PC-3 (cell line): ENCODE measurements at regions not wholly inside any gene's neighbourhood (a gene's known extent, or its start where the extent isn't known, plus 50 kb on each side); places are given as distances from the start of the nearest gene placed in this dataset.
A peak's percentile ranks its signal among the peaks of the same experiment; 100 is the strongest.

Source experiments
- ATAC-seq: fragments of 200-7000 bp; cut with Tn5 transposase; 2 replicates; pipeline ENCODE4 v1.9.1; 2020; ENCODE audit warnings: mild to moderate bottlenecking, moderate library complexity
- BruUV-seq: library from RNA; stranded (reverse); fragments of 400-500 nt; replicated peaks from 2 replicates; lab custom pipeline; 2021; lab: Mats Ljungman, UMichigan
- CTCF ChIA-PET: fragments of 300-600 bp; sonication (Branson Sonifier 250); formaldehyde crosslinking; loops from one replicate; lab custom pipeline; 2022; ENCODE audit warnings: antibody characterized with exemption; lab: Charles Lee
- POLR2A ChIA-PET: fragments of 300-600 bp; sonication (Branson Sonifier 250); formaldehyde crosslinking; loops from one replicate; lab custom pipeline; 2022; ENCODE audit warnings: antibody characterized with exemption; ENCODE audit not compliant: unreplicated experiment; lab: Charles Lee
- DNase-seq: peaks from one replicate; pipeline ENCODE4 v3.0.0-alpha.2; 2015
- H2AFZ ChIP-seq: fragments of 300-600 bp; sonication (generic); 2 replicates; pipeline ENCODE4 v1.6.0; 2016; ENCODE audit warnings: antibody characterized with exemption, low read length
- H3F3A ChIP-seq: fragments of 300-600 bp; sonication (generic); one replicate; pipeline ENCODE4 v1.6.0; 2017; ENCODE audit warnings: antibody characterized with exemption, low read length, control low read depth, mild to moderate bottlenecking; ENCODE audit not compliant: unreplicated experiment
- H3K27ac ChIP-seq: fragments of 300-600 bp; sonication (generic); 2 replicates; pipeline ENCODE4 v1.5.1; 2016; ENCODE audit warnings: mild to moderate bottlenecking, low read length
- H3K27me3 ChIP-seq: fragments of 300-600 bp; sonication (generic); 2 replicates; pipeline ENCODE4 v1.6.1; 2016; ENCODE audit warnings: low read length, mixed read lengths
- H3K36me3 ChIP-seq: fragments of 300-600 bp; sonication (generic); 2 replicates; pipeline ENCODE4 v1.6.1; 2016; ENCODE audit warnings: low read depth, mixed run types, low read length, mixed read lengths
- H3K4me1 ChIP-seq: fragments of 300-600 bp; sonication (generic); 2 replicates; pipeline ENCODE4 v1.5.1; 2016; ENCODE audit warnings: low read length; ENCODE audit not compliant: insufficient read depth
- H3K4me2 ChIP-seq: fragments of 300-600 bp; sonication (generic); 2 replicates; pipeline ENCODE4 v1.6.0; 2016; ENCODE audit warnings: low read length
- H3K4me3 ChIP-seq: fragments of 300-600 bp; sonication (generic); 2 replicates; pipeline ENCODE4 v1.5.1; 2016; ENCODE audit warnings: mild to moderate bottlenecking, low read length, mixed read lengths
- H3K79me2 ChIP-seq: fragments of 300-600 bp; sonication (generic); 2 replicates; pipeline ENCODE4 v1.6.1; 2017; ENCODE audit warnings: low read length, mixed read lengths
- H3K9ac ChIP-seq: fragments of 300-600 bp; sonication (generic); 2 replicates; pipeline ENCODE4 v1.6.0; 2016; ENCODE audit warnings: mild to moderate bottlenecking, low read length
- H3K9me2 ChIP-seq: fragments of 300-600 bp; sonication (generic); replicated peaks from 2 replicates; pipeline ENCODE4 v1.6.1; 2016; ENCODE audit warnings: mixed run types, low read length, mixed read lengths
- H3K9me3 ChIP-seq: fragments of 300-600 bp; sonication (generic); 2 replicates; pipeline ENCODE4 v1.6.1; 2016; ENCODE audit warnings: low read length, mixed read lengths
- H4K20me1 ChIP-seq: fragments of 300-600 bp; sonication (generic); 2 replicates; pipeline ENCODE4 v1.6.1; 2016; ENCODE audit warnings: low read length, mixed read lengths
- EZH2 ChIP-seq: fragments of 300-600 bp; sonication (generic); IDR thresholded peaks from one replicate; pipeline ENCODE4 v1.6.1; 2017; ENCODE audit warnings: antibody characterized with exemption, mild to moderate bottlenecking, low read length; ENCODE audit not compliant: unreplicated experiment
- EZH2phosphoT487 ChIP-seq: fragments of 300-600 bp; sonication (generic); IDR thresholded peaks from 2 replicates; pipeline ENCODE4 v1.6.1; 2018; ENCODE audit warnings: mild to moderate bottlenecking, antibody characterized with exemption, low read length, borderline replicate concordance
- intact Hi-C: fragments of 100-400 bp; cut with micrococcal nuclease; formaldehyde crosslinking; loops from 2 replicates; pipeline ENCODE4 v1.9.0; 2023
- TF ChIP-seq, protein P1 (sequence below): fragments of 300-600 bp; sonication (generic); conservative IDR thresholded peaks from 2 replicates; pipeline ENCODE4 v1.5.1; 2017; ENCODE audit warnings: antibody characterized with exemption, low read depth, mild to moderate bottlenecking, low read length

DNA sequence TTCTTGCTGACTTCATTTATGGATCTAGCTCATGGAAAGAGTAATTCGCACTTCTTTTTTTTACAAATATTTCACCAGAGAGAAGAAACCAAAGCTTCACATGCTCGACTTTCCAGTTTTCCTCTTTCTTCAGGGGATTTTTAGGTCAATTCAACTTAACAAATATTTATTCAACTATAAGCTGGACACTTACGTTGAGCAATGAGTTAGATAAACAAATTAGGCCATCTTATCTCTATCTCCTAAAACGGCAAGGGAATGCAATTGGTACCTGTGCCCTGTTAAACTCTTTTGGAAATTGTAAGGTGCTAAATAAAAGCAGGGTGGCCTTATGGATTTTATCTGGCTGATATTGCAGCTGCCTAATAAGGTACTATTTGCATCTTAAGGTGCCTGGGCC is 145.1 kb upstream of the RAI14 start:
- ChIA-PET CTCF (no interaction called here), POLR2A (no interaction called here)
- no peaks in the 10 kb centered on the region for H3K79me2 ChIP-seq
- ATAC-seq (no peak), DNase-seq (no peak)
- BruUV-seq, result no TSS peak
- H2AFZ ChIP-seq, result no peak overlapping the region
- no peaks in the 10 kb centered on the region for H3K9me2 ChIP-seq
- H4K20me1 ChIP-seq, result no peaks in the 10 kb centered on the region
- H3K4me3 ChIP-seq, result no peak overlapping the region
- no peak overlapping the region for H3K27ac ChIP-seq
- H3K9ac ChIP-seq, result no peak overlapping the region
- H3F3A ChIP-seq, result no peaks in the 10 kb centered on the region
- 0 out of 2 replicates have a peak, but pooled peaks cover 3% of the 10 kb centered on the region for H3K4me1 ChIP-seq
- H3K36me3 ChIP-seq, result no peaks in the 10 kb centered on the region
- H3K9me3 ChIP-seq, result no peaks in the 10 kb centered on the region
- no peaks in the 10 kb centered on the region for H3K27me3 ChIP-seq
- TF ChIP-seq EZH2 (no peak), EZH2phosphoT487 (no peak)
- intact Hi-C loops, result no loop called here
- no peak overlapping the region for H3K4me2 ChIP-seq

DNA sequence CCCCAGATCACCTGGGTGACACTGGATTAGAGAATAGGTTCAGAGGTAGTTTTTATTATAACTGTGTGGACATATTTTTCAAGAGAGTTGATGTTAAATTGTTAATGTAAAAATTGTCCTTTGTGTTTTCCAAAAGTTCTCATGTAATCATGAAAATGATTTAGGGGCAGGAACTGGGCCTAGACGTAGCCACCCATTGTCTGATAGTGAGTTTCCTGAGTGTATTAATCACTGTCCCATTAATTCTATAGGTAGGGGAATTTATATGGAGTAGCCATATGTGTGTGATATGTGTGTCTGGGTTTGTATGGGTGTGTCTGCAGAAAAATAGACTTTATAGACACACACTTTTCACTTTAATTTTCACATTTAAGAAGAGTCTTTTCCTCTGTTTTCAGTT is 144.6 kb upstream of the RAI14 start:
- Histone ChIP-seq H2AFZ (no peak overlapping the region), H3K27ac (no peak overlapping the region), H4K20me1 (no peaks in the 10 kb centered on the region), H3K4me2 (no peak overlapping the region), H3K4me3 (no peak overlapping the region), H3K27me3 (no peaks in the 10 kb centered on the region), H3K4me1 (0 out of 2 replicates have a peak, but pooled peaks cover 3% of the 10 kb centered on the region), H3K36me3 (no peaks in the 10 kb centered on the region), H3F3A (no peaks in the 10 kb centered on the region), H3K9ac (no peak overlapping the region), H3K9me2 (no peaks in the 10 kb centered on the region), H3K79me2 (no peaks in the 10 kb centered on the region), H3K9me3 (no peaks in the 10 kb centered on the region)
- DNase-seq, result no peak
- CTCF ChIA-PET, result no interaction called here
- TF ChIP-seq, protein P1, sequence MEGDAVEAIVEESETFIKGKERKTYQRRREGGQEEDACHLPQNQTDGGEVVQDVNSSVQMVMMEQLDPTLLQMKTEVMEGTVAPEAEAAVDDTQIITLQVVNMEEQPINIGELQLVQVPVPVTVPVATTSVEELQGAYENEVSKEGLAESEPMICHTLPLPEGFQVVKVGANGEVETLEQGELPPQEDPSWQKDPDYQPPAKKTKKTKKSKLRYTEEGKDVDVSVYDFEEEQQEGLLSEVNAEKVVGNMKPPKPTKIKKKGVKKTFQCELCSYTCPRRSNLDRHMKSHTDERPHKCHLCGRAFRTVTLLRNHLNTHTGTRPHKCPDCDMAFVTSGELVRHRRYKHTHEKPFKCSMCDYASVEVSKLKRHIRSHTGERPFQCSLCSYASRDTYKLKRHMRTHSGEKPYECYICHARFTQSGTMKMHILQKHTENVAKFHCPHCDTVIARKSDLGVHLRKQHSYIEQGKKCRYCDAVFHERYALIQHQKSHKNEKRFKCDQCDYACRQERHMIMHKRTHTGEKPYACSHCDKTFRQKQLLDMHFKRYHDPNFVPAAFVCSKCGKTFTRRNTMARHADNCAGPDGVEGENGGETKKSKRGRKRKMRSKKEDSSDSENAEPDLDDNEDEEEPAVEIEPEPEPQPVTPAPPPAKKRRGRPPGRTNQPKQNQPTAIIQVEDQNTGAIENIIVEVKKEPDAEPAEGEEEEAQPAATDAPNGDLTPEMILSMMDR, result no peak
- TF ChIP-seq EZH2phosphoT487, result no peak
- no peak for TF ChIP-seq EZH2
- BruUV-seq, result no TSS peak
- ATAC-seq, result no peak
- intact Hi-C loops, result no loop called here
- POLR2A ChIA-PET, result no interaction called here

DNA sequence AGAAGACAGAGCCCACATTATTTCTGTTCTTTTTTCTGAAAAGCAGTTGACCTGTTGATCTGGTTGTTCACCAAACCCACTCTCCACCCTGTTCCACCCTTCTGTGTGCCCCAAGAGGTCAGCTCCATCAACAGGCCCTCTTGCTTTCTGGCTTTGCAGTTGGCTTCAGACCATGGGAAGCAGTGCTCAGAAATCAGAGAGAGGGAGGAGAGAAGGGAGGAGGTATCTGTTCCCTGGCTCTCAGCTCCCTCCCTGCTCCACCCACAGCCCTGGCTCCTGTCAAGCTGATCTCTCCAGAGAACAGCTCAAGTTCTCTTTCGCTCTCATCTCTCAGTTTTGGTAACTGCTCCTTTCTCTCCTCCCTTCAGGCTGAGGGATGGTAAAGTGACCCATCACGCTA is 144.2 kb upstream of the RAI14 start:
- H3K27ac ChIP-seq, result no peak overlapping the region
- H3K9ac ChIP-seq, result no peak overlapping the region
- no peaks in the 10 kb centered on the region for H3K79me2 ChIP-seq
- no peaks in the 10 kb centered on the region for H3K36me3 ChIP-seq
- no peak overlapping the region for H3K4me3 ChIP-seq
- ATAC-seq (peak; percentile 42), DNase-seq (no peak)
- ChIA-PET POLR2A (no interaction called here), CTCF (no interaction called here)
- intact Hi-C loops, result no loop called here
- H3K4me1 ChIP-seq, result peaks cover 5% of the 10 kb centered on the region; the same call in 1 of the 2 replicates
- H3K9me2 ChIP-seq, result no peaks in the 10 kb centered on the region
- TF ChIP-seq, protein P1, result no peak
- TF ChIP-seq EZH2 (no peak), EZH2phosphoT487 (no peak)
- BruUV-seq, result no TSS peak
- no peaks in the 10 kb centered on the region for H4K20me1 ChIP-seq
- no peak overlapping the region for H3K4me2 ChIP-seq
- no peaks in the 10 kb centered on the region for H3F3A ChIP-seq
- no peaks in the 10 kb centered on the region for H3K9me3 ChIP-seq
- H2AFZ ChIP-seq, result no peak overlapping the region; the same call in 1 of the 2 replicates
- no peaks in the 10 kb centered on the region for H3K27me3 ChIP-seq
